Fibroblast of villous mesenchyme (primary cell): ENCODE measurements at regions not wholly inside any gene's neighbourhood (a gene's known extent, or its start where the extent isn't known, plus 50 kb on each side); places are given as distances from the start of the nearest gene placed in this dataset.

Experiments
- DNase-seq: peaks from one replicate; pipeline ENCODE4 v3.0.0-alpha.2; 2010; ENCODE audit warnings: low read depth
- H3K4me3 ChIP-seq: 2 replicates; pipeline ENCODE4 v1.5.1; 2011; ENCODE audit warnings: low read depth, mild to moderate bottlenecking, low read length
- CTCF ChIP-seq: IDR thresholded peaks from 2 replicates; pipeline ENCODE4 v1.5.1; 2012; ENCODE audit warnings: low read depth, mild to moderate bottlenecking, low read length; ENCODE audit not compliant: insufficient read depth

- no peak overlapping the region for H3K4me3 ChIP-seq
- TF ChIP-seq CTCF = no peak
- no peak for DNase-seq
Observed at GRCh38 chr16:85208643-85209520, 96.6 kb upstream of the CIBAR2 start.

GRCh38 chr16:85209526-85210121 lies 97.4 kb upstream of the CIBAR2 start:
- DNase-seq = no peak
- TF ChIP-seq CTCF = no peak
- H3K4me3 ChIP-seq = no peak overlapping the region

- TF ChIP-seq CTCF = no peak
- DNase-seq = peak; percentile 92
- no peak overlapping the region for H3K4me3 ChIP-seq
Observed at GRCh38 chr16:85210423-85211169, 98.3 kb upstream of the CIBAR2 start.

- no peak for TF ChIP-seq CTCF
- peak; percentile 82 for DNase-seq
- no peak overlapping the region for H3K4me3 ChIP-seq
Observed at GRCh38 chr16:85211271-85211801, 99.1 kb upstream of the CIBAR2 start.

- H3K4me3 ChIP-seq = no peak overlapping the region
- no peak for TF ChIP-seq CTCF
- DNase-seq = no peak
Observed at GRCh38 chr16:85213926-85214675, 101.8 kb upstream of the CIBAR2 start.

- DNase-seq = no peak
- H3K4me3 ChIP-seq = no peak overlapping the region
- TF ChIP-seq CTCF = no peak
Observed at GRCh38 chr16:85215478-85216118, 103.3 kb upstream of the CIBAR2 start.
